ENCODE measurements at regions not wholly inside any gene's neighbourhood (a gene's known extent, or its start where the extent isn't known, plus 50 kb on each side); places are given as distances from the start of the nearest gene placed in this dataset.
A peak's percentile ranks its signal among the peaks of the same experiment; 100 is the strongest.

DNA sequence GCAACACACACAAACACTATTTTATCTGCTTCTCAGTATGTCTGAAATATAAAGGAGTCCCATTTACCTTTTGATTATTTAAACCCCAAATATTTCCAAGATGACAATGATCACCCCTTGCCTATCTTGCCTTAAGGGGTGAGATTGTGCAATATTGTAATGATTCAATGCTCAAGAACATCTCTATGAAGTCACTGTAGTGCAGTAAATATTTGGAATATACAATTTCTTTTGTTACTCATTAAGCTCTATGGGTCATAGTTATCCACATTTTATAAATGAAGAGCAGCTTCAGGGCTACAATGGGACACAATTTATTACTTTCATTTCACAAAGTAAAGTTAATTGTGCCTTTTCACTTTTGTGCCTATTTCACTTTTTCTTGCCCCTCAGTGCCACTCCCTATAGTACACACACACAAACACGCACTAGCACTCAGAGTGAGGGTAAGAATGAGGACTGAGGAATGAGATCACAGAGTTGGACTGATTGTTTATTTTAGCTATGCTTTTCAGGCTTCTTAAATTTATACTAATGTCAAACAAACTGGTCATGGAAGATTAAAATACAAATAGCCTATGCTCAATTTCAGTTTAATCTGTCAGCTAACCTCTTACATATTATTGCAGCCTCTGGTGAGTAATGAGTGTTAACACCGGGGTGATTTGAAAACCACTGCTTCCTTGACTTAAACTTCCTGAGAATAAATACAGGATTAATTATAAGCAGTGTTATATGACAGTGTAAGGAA is 521.0 kb upstream of the B3GALT2 start:
- peak; percentile 15 for DNase-seq

DNA sequence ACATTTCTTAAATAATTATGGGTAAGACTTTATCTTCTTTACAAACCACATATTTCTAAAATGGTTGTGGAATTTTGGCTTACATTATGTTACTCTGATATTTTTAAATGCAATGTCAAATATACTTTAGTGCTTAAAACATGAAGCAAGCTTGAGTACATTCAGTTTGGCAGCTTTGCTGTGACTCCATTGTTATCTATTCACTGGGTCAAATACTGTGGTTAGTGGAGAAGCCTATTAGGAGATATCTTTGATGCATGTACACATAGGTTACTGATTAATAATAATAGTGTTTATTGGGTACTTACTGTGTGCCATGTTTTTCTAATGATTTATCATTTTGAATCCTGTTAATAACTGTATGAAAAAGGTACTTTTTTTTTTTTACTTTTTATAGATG is 520.4 kb upstream of the B3GALT2 start:
- DNase-seq: no peak

DNA sequence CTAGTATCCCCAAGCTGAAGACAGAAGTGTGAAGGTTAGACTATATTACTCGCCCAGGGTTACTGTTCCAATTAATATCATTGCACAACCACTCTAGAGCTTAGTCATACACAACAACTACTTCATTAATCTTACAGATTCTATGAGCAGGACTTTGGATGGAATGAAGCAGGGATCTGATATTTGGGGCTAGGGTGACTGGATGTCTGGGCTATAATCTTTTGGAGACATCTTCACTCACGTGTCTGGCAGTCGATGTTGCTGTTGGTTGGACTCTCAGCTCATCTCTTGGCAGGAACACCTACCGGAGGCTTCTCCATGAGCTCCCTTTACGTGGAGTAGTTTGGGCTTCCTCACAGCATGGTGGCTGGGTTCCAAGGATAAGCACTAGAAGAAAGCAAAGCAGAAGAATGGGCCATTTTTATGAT is 519.2 kb upstream of the B3GALT2 start:
- DNase-seq: no peak

DNA sequence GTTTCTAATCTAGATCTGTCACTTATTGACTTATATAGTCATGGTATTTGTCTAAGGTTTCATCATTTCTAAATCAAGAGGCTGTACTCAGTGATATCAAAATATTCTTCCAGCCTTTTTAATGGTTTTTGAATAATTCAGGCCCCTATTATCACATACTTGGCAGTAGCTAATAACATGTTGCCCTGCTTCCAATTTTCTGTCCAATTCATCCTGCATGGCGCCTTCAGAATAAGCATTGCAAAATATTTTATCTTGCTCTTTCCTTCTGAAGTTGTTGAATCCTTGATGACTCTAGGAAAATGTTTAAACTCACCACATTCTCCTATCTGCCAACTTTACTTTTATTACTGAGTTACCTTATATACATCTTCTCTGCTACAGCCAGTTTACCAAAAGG is 517.2 kb upstream of the B3GALT2 start:
- no peak for DNase-seq

GRCh38 chr1:193703121-193703520 is 516.7 kb upstream of the B3GALT2 start:
- no peak for DNase-seq

- no peak for DNase-seq
Measured at GRCh38 chr1:193701759-193702158, 515.3 kb upstream of the B3GALT2 start.

DNA sequence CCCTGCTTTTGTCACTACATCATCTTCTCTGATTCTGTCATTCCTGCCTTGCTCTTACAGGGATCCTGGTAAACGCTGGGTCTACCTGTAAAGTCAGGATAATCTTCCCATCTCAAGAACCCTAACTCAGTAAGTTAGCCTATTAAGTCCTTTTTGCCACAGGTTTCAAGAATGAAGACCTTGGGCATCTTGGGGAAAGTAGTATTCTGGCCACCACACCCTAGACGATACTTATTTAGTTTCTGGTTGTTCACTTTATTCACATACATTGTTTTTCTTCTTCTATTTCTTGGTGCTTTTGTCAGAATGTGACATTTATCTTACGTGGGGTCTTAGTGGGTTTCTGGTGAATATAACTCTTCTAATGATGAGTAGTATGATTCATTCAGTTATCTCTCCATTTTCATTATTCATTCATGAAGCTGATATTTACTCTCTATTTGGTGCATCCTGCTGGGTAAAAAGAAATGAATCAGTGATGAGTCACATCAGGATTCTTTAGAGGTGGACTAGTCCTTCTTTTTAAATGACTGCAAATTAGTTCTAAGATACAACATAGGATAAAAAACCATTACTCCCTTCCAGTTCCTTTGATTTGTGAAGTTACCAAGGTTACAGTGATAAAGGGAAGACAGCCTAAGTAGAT is 514.4 kb upstream of the B3GALT2 start:
- DNase-seq: no peak

- no peak for DNase-seq
Measured at GRCh38 chr1:193699261-193699660, 512.8 kb upstream of the B3GALT2 start.

- DNase-seq: no peak
Measured at GRCh38 chr1:193697776-193698175, 511.4 kb upstream of the B3GALT2 start.

- no peak for DNase-seq
Measured at GRCh38 chr1:193697115-193697762, 510.8 kb upstream of the B3GALT2 start.

DNA sequence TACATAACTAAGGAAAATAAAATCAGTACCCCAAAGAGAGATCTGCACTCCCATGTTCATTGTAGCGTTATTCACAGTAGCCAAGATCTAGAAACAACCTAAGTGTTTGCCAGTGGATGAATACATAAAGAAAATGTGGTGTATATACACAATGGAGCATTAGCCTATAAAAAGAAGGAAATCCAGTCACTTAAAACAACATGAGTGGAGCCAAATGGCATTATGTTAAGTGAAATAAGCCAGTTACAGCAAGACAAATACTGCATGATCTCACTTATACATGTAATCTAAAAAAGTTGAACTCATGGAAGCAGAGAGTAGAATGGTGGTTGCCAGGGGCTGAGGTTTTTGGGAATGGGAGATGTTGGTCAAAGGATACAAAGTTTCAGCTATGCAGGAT is 508.3 kb upstream of the B3GALT2 start:
- no peak for DNase-seq

DNA sequence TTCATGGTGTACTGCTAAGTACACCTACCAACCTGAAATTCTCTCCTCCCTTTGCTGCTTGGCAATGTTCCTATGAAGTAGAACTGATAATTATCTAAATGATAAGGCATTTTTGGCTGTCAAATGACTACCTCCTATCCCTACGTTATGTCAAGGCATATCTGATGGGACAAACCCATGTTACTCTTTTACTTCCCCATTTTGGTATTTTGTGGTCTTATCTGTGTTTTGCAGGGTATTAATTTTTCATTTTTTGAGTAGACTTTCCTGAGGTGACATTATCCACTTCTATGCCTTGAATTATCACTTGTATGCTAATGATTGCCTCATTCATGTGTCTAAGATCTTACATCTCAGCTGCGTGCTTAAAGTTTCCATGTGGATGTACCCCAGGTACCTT is 499.6 kb upstream of the B3GALT2 start:
- DNase-seq: no peak

GRCh38 chr1:193681422-193681821 is 495.0 kb upstream of the B3GALT2 start:
- no peak for DNase-seq

GRCh38 chr1:193680924-193681316 is 494.5 kb upstream of the B3GALT2 start:
- DNase-seq: no peak

- DNase-seq: no peak
Measured at GRCh38 chr1:193680247-193680923, 494.0 kb upstream of the B3GALT2 start.

DNA sequence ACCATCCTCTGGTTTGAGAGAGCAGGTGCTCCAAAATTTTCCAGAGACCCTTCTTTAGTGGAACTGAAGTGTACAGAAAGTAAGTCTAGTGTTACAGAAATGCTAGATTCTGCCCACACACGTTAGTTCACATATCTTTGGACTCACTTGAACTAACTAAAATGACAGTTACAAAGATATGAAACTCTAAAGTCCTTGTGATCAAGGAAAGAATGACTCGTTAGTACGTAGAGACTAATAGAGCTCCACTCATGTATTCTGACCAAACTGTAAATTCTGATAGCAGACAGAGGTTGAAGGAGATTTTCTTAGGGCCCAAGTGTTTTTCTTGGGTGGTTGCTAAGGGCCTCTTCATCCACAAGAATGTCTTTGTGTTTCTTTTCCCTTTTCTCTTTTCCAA is 491.5 kb upstream of the B3GALT2 start:
- no peak for DNase-seq

DNA sequence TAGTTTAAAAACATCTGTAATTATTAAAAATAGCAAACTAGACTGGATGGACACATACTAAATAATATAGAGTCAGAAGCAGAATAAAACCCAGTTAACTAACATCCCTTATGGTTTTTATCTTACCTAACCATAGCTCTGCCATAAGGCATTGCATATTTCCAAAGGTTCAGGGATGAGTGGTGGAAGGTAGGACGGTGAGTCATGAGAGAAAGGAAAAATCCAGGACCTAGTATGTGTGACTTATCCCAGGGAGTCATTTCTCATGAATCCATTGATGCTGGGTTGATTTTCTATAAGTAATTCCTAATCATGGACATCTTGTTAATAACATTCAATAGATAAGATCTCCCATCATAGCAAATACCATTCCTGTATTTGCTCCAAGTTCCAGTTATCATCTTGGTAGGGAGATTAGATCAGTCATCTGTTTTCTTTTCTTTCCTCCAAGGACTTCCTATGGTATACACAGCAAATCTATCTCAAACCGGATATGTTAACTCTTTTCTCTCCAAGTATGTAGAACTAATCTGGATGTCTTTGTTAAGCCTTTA is 490.7 kb upstream of the B3GALT2 start:
- DNase-seq: no peak

- no peak for DNase-seq
Measured at GRCh38 chr1:193674292-193674944, 488.0 kb upstream of the B3GALT2 start.

GRCh38 chr1:193666485-193667083 is 480.2 kb upstream of the B3GALT2 start:
- no peak for DNase-seq

- no peak for DNase-seq
Measured at GRCh38 chr1:193663965-193664364, 477.6 kb upstream of the B3GALT2 start.

DNA sequence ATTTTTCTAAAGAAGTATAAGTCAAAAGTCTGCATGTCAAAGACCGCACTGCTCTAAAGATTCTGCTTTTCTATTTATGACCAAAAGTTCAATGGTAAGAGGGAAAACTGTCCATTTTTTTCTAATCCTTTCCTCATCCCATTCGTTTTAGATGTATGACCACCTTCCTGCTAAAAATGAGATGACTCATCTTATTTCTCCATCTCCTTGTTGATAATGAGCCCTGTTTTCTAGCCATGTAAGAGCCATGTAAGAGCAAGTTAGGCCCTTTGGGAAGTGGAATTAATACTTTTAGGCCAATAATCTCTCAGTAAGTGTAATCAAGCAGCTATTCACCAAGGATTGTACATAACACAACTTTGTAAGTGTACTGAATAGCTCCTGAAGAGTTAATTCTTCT is 475.6 kb upstream of the B3GALT2 start:
- DNase-seq: no peak

DNA sequence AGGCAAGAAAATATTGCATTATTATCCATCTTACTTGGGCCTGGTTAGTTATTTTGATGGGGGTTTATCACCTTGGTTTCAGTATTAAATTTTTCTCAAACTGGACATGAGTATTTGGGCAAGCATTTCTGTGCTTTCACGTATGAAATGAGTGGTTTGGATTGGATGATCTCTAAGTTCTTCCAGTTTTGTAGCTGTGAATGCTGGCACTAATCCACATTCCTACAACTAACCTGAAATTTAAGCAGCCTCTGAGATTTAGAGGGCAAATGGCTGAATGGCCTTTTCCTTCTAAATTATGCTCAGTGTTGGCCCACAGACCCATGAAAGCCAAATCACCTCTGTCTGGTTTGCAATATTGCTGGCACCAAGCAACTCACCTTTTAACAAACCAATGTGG is 475.0 kb upstream of the B3GALT2 start:
- DNase-seq: no peak

All from left kidney (tissue), 1 donor.